ENCODE measurements at regions not wholly inside any gene's neighbourhood (a gene's known extent, or its start where the extent isn't known, plus 50 kb on each side); places are given as distances from the start of the nearest gene placed in this dataset.

DNA sequence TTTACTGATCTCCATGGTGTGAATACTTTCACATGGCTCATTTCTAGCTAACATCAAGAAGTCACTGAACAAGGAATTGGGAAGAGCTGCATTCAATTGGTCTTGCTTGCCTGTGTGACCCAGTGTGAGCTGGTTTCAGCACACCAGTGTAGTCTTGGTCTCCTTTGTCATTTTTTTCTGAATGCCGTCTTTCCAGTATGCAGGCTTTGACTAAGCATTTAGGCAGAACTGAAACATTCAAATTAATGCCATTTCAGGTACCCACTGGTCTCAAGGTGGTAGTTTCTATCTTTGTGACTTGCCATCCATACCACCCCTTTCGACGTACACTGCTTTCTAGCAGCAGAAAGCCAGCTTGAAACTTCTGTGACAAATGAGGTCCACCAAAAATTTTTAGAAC is 550.5 kb upstream of the BOD1L1 start:
- TF ChIP-seq, protein P1, sequence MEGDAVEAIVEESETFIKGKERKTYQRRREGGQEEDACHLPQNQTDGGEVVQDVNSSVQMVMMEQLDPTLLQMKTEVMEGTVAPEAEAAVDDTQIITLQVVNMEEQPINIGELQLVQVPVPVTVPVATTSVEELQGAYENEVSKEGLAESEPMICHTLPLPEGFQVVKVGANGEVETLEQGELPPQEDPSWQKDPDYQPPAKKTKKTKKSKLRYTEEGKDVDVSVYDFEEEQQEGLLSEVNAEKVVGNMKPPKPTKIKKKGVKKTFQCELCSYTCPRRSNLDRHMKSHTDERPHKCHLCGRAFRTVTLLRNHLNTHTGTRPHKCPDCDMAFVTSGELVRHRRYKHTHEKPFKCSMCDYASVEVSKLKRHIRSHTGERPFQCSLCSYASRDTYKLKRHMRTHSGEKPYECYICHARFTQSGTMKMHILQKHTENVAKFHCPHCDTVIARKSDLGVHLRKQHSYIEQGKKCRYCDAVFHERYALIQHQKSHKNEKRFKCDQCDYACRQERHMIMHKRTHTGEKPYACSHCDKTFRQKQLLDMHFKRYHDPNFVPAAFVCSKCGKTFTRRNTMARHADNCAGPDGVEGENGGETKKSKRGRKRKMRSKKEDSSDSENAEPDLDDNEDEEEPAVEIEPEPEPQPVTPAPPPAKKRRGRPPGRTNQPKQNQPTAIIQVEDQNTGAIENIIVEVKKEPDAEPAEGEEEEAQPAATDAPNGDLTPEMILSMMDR (conservative IDR thresholded peaks at IDR 0.05): no peak
- TF ChIP-seq EZH2 (IDR thresholded peaks at IDR 0.05; ENCODE audit: low read depth): no peak
